Liver (tissue), 8 donors: ENCODE measurements at regions not wholly inside any gene's neighbourhood (a gene's known extent, or its start where the extent isn't known, plus 50 kb on each side); places are given as distances from the start of the nearest gene placed in this dataset.

Experiments
- DNase-seq: peaks from one replicate; pipeline ENCODE4 v3.0.0-alpha.2; 2017; ENCODE audit warnings: low spot score
- H3K27ac ChIP-seq, 2 donors: one replicate each; pipeline ENCODE4 v1.7.0; 2013; ENCODE audit warnings: inconsistent platforms in 2 of 2, low read length in 2 of 2, control low read depth in 1 of 2, low read depth in 1 of 2, mild to moderate bottlenecking in 1 of 2
- H3K27me3 ChIP-seq, 4 donors: one replicate each; pipeline versions ENCODE4 v1.6.1 to v1.7.0; 2013; ENCODE audit warnings: low read length in 3 of 4, inconsistent platforms in 1 of 4, mild to moderate bottlenecking in 1 of 4, moderate library complexity in 1 of 4; ENCODE audit not compliant: control insufficient read depth in 4 of 4, insufficient read depth in 4 of 4
- H3K36me3 ChIP-seq, 4 donors: one replicate each; pipeline versions ENCODE4 v1.6.1 to v1.7.0; 2013; ENCODE audit warnings: low read length in 3 of 4, mild to moderate bottlenecking in 3 of 4, low read depth in 1 of 4, moderate library complexity in 1 of 4; ENCODE audit not compliant: control insufficient read depth in 4 of 4, insufficient read depth in 3 of 4
- H3K4me1 ChIP-seq, 4 donors: one replicate each; pipeline versions ENCODE4 v1.6.1 to v1.7.0; 2013; ENCODE audit warnings: low read length in 3 of 4, mild to moderate bottlenecking in 3 of 4, moderate library complexity in 1 of 4; ENCODE audit not compliant: control insufficient read depth in 4 of 4, insufficient read depth in 4 of 4
- H3K4me3 ChIP-seq, 3 donors: one replicate each; pipeline versions ENCODE4 v1.6.1 to v1.7.0; 2013; ENCODE audit warnings: low read length in 3 of 3, control low read depth in 1 of 3, low read depth in 1 of 3, mild to moderate bottlenecking in 1 of 3
- H3K9ac ChIP-seq, 2 donors: one replicate each; pipeline ENCODE4 v1.7.0; 2013; ENCODE audit warnings: low read length in 2 of 2, mild to moderate bottlenecking in 2 of 2, moderate library complexity in 2 of 2, control low read depth in 1 of 2, low read depth in 1 of 2
- H3K9me3 ChIP-seq, 4 donors: one replicate each; pipeline versions ENCODE4 v1.6.1 to v1.7.0; 2013; ENCODE audit warnings: low read length in 3 of 4; ENCODE audit not compliant: control insufficient read depth in 4 of 4
- ATF3 ChIP-seq: IDR thresholded peaks from 2 replicates; pipeline ENCODE4 v1.6.1; 2016; ENCODE audit warnings: antibody characterized with exemption
- CTCF ChIP-seq: fragments of 150-350 bp; IDR thresholded peaks from 2 replicates; pipeline ENCODE4 v1.5.1; 2017; ENCODE audit warnings: improper control_type of control experiment, low read depth, low read length; ENCODE audit not compliant: missing input control
- EGR1 ChIP-seq, 2 donors: IDR thresholded peaks; 2 replicates each; pipeline ENCODE4 v1.6.1; 2016 to 2018; ENCODE audit warnings: antibody characterized with exemption in 2 of 2, low read depth in 2 of 2
- FOXA1 ChIP-seq: IDR thresholded peaks from 2 replicates; pipeline ENCODE4 v1.6.1; 2016; ENCODE audit warnings: antibody characterized with exemption
- FOXA2 ChIP-seq: IDR thresholded peaks from 2 replicates; pipeline ENCODE4 v1.6.1; 2016; ENCODE audit warnings: antibody characterized with exemption
- GABPA ChIP-seq, 2 donors: IDR thresholded peaks in 1 of 2; conservative IDR thresholded peaks in 1 of 2; 2 replicates each; pipeline ENCODE4 v1.6.1; 2016; ENCODE audit warnings: antibody characterized with exemption in 2 of 2, mild to moderate bottlenecking in 1 of 2, moderate library complexity in 1 of 2
- HNF4A ChIP-seq, 2 donors: conservative IDR thresholded peaks; 2 replicates each; pipeline ENCODE4 v1.6.1; 2016; ENCODE audit warnings: antibody characterized with exemption in 2 of 2, mild to moderate bottlenecking in 2 of 2
- JUND ChIP-seq, 2 donors: IDR thresholded peaks; 2 replicates each; pipeline ENCODE4 v1.6.1; 2016; ENCODE audit warnings: antibody characterized with exemption in 2 of 2
- NR2F2 ChIP-seq: IDR thresholded peaks from 2 replicates; pipeline ENCODE4 v1.6.1; 2016; ENCODE audit warnings: antibody characterized with exemption
- RAD21 ChIP-seq, 2 donors: IDR thresholded peaks; 2 replicates each; pipeline ENCODE4 v1.6.1; 2016; ENCODE audit warnings: antibody characterized with exemption in 2 of 2, mild to moderate bottlenecking in 2 of 2
- REST ChIP-seq: IDR thresholded peaks from 2 replicates; pipeline ENCODE4 v1.6.1; 2016; ENCODE audit warnings: antibody characterized with exemption, mild to moderate bottlenecking
- RXRA ChIP-seq, 2 donors: IDR thresholded peaks; 2 replicates each; pipeline ENCODE4 v1.6.1; 2017 to 2018; ENCODE audit warnings: antibody characterized with exemption in 2 of 2, mild to moderate bottlenecking in 1 of 2
- SP1 ChIP-seq: IDR thresholded peaks from 2 replicates; pipeline ENCODE4 v1.6.1; 2018; ENCODE audit warnings: antibody characterized with exemption, mild to moderate bottlenecking
- TAF1 ChIP-seq: conservative IDR thresholded peaks from 2 replicates; pipeline ENCODE4 v1.6.1; 2016; ENCODE audit warnings: antibody characterized with exemption, mild to moderate bottlenecking
- YY1 ChIP-seq: IDR thresholded peaks from 2 replicates; pipeline ENCODE4 v1.6.1; 2016; ENCODE audit warnings: antibody characterized with exemption, mild to moderate bottlenecking
- WGBS: extraction: QIAGEN DNeasy Blood & Tissue Kit; methylation state at CpG from one replicate; pipeline ENCODE4 v1.1.7; 2013; 5-methylcytosine and 5-hydroxymethylcytosine counted together
- TF ChIP-seq, protein P1 (sequence below): IDR thresholded peaks from 2 replicates; pipeline ENCODE4 v1.6.1; 2016; ENCODE audit warnings: antibody characterized with exemption
- TF ChIP-seq, protein P2 (sequence below): IDR thresholded peaks from 2 replicates; pipeline ENCODE4 v1.6.1; 2016; ENCODE audit warnings: antibody characterized with exemption
- donor health status: healthy.
- donor health status: healthy.
- donor health status: healthy.
- donor health status: healthy.
- donor health status: healthy.

GRCh38 chr18:30811580-30811979 lies 231.0 kb downstream of the DSC3 start:
- Histone ChIP-seq H3K27me3 (no peaks in the 10 kb centered on the region), H3K4me1 (no peaks in the 10 kb centered on the region), H3K27ac (no peak overlapping the region), H3K36me3 (no peaks in the 10 kb centered on the region), H3K9me3 (no peaks in the 10 kb centered on the region), H3K9ac (no peak overlapping the region), H3K4me3 (no peak overlapping the region)
- DNase-seq: no peak
- TF ChIP-seq SP1 (no peak), JUND (IDR thresholded peaks at IDR 0.05) (no peak)
- WGBS: 64% methylated on average over 2 of the region's 2 CpGs

DNA sequence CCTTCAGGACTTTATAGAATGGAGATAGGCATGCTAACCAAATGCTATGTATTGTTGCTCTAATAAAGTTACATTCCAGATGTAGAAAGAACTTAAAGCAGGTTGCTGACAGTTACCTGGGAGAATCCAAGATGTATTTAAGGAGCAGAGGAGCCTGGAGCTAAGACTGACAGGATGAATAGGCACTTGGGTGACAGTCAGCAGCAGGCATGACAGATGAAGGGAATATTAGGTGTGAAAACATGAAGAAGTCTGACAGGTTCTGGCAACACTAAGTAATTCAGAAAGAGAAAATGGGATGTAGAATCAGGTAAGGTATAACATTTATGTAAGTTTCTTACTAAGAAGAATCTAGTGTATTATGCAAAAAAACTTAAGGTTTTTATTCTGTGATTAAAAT lies 232.0 kb downstream of the DSC3 start:
- no peak for DNase-seq
- H3K9ac ChIP-seq: no peak overlapping the region
- no peaks in the 10 kb centered on the region for H3K27me3 ChIP-seq
- H3K9me3 ChIP-seq: no peaks in the 10 kb centered on the region
- no peak overlapping the region for H3K4me3 ChIP-seq
- H3K36me3 ChIP-seq: no peaks in the 10 kb centered on the region
- TF ChIP-seq REST: no peak
- TF ChIP-seq HNF4A (conservative IDR thresholded peaks at IDR 0.05): no peak
- TF ChIP-seq NR2F2: no peak
- TF ChIP-seq YY1: no peak
- no peak for TF ChIP-seq SP1
- TF ChIP-seq, protein P1, sequence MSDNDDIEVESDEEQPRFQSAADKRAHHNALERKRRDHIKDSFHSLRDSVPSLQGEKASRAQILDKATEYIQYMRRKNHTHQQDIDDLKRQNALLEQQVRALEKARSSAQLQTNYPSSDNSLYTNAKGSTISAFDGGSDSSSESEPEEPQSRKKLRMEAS: no peak
- TF ChIP-seq JUND (IDR thresholded peaks at IDR 0.05): no peak
- TF ChIP-seq EGR1 (IDR thresholded peaks at IDR 0.05; ENCODE audit: low read depth in 2 of 2): no peak
- TF ChIP-seq TAF1: no peak
- no peak for TF ChIP-seq GABPA (IDR thresholded peaks at IDR 0.05 in 1 of 2, conservative IDR thresholded peaks at IDR 0.05 in 1 of 2)
- no peak for TF ChIP-seq FOXA1
- no peak for TF ChIP-seq RAD21 (IDR thresholded peaks at IDR 0.05)
- TF ChIP-seq, protein P2, sequence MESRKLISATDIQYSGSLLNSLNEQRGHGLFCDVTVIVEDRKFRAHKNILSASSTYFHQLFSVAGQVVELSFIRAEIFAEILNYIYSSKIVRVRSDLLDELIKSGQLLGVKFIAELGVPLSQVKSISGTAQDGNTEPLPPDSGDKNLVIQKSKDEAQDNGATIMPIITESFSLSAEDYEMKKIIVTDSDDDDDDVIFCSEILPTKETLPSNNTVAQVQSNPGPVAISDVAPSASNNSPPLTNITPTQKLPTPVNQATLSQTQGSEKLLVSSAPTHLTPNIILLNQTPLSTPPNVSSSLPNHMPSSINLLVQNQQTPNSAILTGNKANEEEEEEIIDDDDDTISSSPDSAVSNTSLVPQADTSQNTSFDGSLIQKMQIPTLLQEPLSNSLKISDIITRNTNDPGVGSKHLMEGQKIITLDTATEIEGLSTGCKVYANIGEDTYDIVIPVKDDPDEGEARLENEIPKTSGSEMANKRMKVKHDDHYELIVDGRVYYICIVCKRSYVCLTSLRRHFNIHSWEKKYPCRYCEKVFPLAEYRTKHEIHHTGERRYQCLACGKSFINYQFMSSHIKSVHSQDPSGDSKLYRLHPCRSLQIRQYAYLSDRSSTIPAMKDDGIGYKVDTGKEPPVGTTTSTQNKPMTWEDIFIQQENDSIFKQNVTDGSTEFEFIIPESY: no peak
- no peaks in the 10 kb centered on the region for H3K4me1 ChIP-seq
- H3K27ac ChIP-seq: no peak overlapping the region

DNA sequence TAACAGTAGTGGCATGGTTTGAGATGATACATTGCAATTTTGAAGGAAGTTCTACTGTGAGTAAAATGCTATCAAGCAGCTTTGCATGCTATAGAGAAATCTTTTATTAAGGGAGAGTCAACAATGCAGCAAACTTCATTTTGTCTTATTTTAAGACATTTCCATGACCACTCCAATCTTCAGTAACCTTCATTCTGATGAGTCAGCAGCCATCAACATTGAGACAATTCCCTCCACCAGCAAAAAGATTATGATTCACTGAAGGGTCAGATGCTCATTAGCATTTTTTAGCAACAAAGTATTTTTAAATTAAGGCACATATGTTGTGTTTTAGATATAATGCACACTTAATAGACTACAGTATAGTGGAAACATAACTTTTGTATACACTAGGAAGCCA lies 235.7 kb downstream of the DSC3 start:
- Histone ChIP-seq H3K36me3 (no peaks in the 10 kb centered on the region), H3K4me1 (no peaks in the 10 kb centered on the region), H3K27me3 (no peaks in the 10 kb centered on the region), H3K9ac (no peak overlapping the region), H3K4me3 (no peak overlapping the region), H3K27ac (no peak overlapping the region), H3K9me3 (no peaks in the 10 kb centered on the region)
- DNase-seq: no peak
- TF ChIP-seq NR2F2: no peak
- no peak for TF ChIP-seq RXRA (IDR thresholded peaks at IDR 0.05)
- TF ChIP-seq YY1: no peak
- no peak for TF ChIP-seq ATF3
- TF ChIP-seq JUND (IDR thresholded peaks at IDR 0.05): no peak
- TF ChIP-seq RAD21 (IDR thresholded peaks at IDR 0.05): no peak
- no peak for TF ChIP-seq HNF4A (conservative IDR thresholded peaks at IDR 0.05)
- no peak for TF ChIP-seq FOXA2
- no peak for TF ChIP-seq GABPA (IDR thresholded peaks at IDR 0.05 in 1 of 2, conservative IDR thresholded peaks at IDR 0.05 in 1 of 2)
- no peak for TF ChIP-seq TAF1
- no peak for TF ChIP-seq CTCF
- TF ChIP-seq SP1: no peak
- TF ChIP-seq, protein P2: no peak
- TF ChIP-seq EGR1 (IDR thresholded peaks at IDR 0.05; ENCODE audit: low read depth in 2 of 2): no peak
- TF ChIP-seq, protein P1: no peak
- no peak for TF ChIP-seq FOXA1
